Pancreas (tissue), 10 donors: ENCODE measurements at regions not wholly inside any gene's neighbourhood (a gene's known extent, or its start where the extent isn't known, plus 50 kb on each side); places are given as distances from the start of the nearest gene placed in this dataset.

ENCODE experiments used
- ATAC-seq, 4 donors: fragments of 200-7000 bp; cut with Tn5 transposase; one replicate each; pipeline versions ENCODE4 v1.8.0 to v1.9.1; 2020; ENCODE audit warnings: mild to moderate bottlenecking in 4 of 4, moderate library complexity in 4 of 4
- DNase-seq, 6 donors: peaks; one replicate each; pipeline ENCODE4 v3.0.0-alpha.2; 2020
- FAIRE-seq: peaks from 2 replicates; lab custom pipeline; 2012; peaks lifted over from hg19 to GRCh38; lab: Jason Lieb, UNC
- H3K27ac ChIP-seq, 4 donors: fragments of 200-600 bp; sonication (generic); 1 replicate in 3 of 4; 2 replicates in 1 of 4; pipeline versions ENCODE4 v1.5.0 to v1.8.0; 2020
- H3K27me3 ChIP-seq, 4 donors: fragments of 200-600 bp; one replicate each; pipeline ENCODE4 v1.8.0; 2021
- H3K36me3 ChIP-seq, 3 donors: fragments of 200-600 bp; sonication (generic) in 1 of 3; one replicate each; pipeline versions ENCODE4 v1.5.0 to v1.8.0; 2020 to 2021
- H3K4me1 ChIP-seq, 3 donors: fragments of 200-600 bp; one replicate each; pipeline ENCODE4 v1.8.0; 2021
- H3K4me3 ChIP-seq, 4 donors: fragments of 200-600 bp; sonication (generic) in 2 of 4; one replicate each; pipeline versions ENCODE4 v1.5.0 to v1.8.0; 2020 to 2021
- H3K9me3 ChIP-seq, 4 donors: fragments of 200-600 bp; one replicate each; pipeline ENCODE4 v1.8.0; 2021
- WGBS, 2 donors: extraction: QIAGEN DNeasy Blood & Tissue Kit; methylation state at CpG; one replicate each; pipeline ENCODE4 v1.1.7; 2013; 5-methylcytosine and 5-hydroxymethylcytosine counted together
- intact Hi-C, 3 donors: fragments of 100-400 bp; cut with DNase I; formaldehyde crosslinking; loops; one replicate each; pipeline versions ENCODE4 v1.11.1 to v1.14.2; 2022
- TF ChIP-seq, protein P1 (sequence below), 4 donors: fragments of 200-600 bp; sonication (generic) in 3 of 4; IDR thresholded peaks; one replicate each; pipeline versions ENCODE4 v1.5.0 to v1.8.0; 2021; ENCODE audit warnings: antibody characterized with exemption in 4 of 4
- donor health status: healthy with polysubstance abuse.
- donor health status: DM: no; HTN: no; CAD: no; lungs with moderate emphysema.
- donor health status: DM: no; HTN: no; CAD: no.
- donor health status: control.
- donor health status: control.
- donor health status: Bipolar disorder and iron deficiency.
- donor health status: DM: yes; HTN: yes; CAD: no.
- donor health status: DM: no; HTN: no; CAD: no.
- donor health status: DM: no; HTN: no; CAD: no.
- donor health status: DM: yes; HTN: yes; CAD: no.

DNA sequence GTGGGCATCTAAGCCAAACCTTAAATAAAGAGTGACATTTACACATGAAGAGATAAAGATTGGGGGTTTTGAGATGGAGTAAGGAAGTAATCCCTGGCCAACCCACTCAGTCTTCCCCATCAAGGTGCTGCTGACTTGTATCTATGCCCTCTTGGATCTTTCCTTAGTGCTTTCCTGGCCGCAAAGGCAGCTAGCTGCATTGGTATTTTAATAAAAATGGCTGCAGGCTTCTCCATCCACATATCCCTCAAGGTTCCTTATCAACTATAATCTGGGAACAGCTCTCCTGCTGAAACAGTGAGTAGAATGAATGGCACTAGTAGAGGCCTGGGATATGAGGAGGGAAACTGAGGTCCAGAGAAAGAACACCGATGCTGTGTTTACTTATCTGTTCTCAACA lies 122.2 kb upstream of the ANKRD28 start:
- 86 to 92% methylated on average over 2 of the region's 2 CpGs for WGBS, 2 donors
- ATAC-seq = no peak

DNA sequence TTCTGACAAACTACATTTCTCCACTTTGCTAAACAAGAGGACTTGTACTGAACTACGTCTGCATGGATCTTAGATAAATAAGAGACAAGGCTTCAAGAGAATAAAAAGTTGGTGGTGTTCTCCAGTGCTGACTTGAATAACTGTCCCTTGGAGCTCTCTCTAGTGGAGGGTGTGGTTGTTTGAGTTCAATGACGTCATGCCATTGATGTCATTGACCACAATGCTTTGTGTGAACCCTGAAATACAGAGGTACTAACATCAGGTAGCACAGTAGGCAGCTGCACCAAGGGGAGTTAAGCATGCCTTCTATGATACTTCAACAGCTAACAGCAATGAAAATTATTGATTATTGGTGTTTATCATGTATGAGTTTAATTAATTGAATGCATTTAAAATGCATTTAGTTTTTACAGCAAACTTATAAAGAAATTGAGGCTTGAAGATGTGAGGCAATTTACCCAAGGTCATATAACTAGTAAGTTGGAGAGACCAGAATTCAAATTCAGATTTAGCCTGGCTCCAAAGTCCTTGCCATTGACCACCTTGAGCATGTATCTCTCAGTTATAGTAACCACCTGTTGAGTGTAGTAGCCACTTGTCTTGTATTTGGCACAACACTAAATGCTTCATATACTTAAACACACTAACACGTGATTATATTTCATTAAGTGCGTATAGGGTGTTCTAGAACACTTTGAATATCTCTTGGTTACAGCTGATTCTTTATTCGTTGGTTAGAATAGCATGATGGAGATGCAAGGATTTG lies 126.0 kb upstream of the ANKRD28 start:
- Histone ChIP-seq H3K4me3 (no peak overlapping the region), H3K27me3 (no peaks in the 10 kb centered on the region), H3K9me3 (no peaks in the 10 kb centered on the region), H3K4me1 (no peaks in the 10 kb centered on the region), H3K27ac (no peak overlapping the region), H3K36me3 (no peaks in the 10 kb centered on the region)
- intact Hi-C loops = no loop called here
- ATAC-seq = no peak
- WGBS, 2 donors = 84 to 90% methylated on average over 5 of the region's 5 CpGs
- TF ChIP-seq, protein P1, sequence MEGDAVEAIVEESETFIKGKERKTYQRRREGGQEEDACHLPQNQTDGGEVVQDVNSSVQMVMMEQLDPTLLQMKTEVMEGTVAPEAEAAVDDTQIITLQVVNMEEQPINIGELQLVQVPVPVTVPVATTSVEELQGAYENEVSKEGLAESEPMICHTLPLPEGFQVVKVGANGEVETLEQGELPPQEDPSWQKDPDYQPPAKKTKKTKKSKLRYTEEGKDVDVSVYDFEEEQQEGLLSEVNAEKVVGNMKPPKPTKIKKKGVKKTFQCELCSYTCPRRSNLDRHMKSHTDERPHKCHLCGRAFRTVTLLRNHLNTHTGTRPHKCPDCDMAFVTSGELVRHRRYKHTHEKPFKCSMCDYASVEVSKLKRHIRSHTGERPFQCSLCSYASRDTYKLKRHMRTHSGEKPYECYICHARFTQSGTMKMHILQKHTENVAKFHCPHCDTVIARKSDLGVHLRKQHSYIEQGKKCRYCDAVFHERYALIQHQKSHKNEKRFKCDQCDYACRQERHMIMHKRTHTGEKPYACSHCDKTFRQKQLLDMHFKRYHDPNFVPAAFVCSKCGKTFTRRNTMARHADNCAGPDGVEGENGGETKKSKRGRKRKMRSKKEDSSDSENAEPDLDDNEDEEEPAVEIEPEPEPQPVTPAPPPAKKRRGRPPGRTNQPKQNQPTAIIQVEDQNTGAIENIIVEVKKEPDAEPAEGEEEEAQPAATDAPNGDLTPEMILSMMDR (IDR thresholded peaks at IDR 0.05) = no peak
- no peak for FAIRE-seq
- no peak for DNase-seq

More for the DNA sequence above, 122.2 kb upstream of the ANKRD28 start:
- H3K9me3 ChIP-seq = no peaks in the 10 kb centered on the region
- intact Hi-C loops = no loop called here
- no peaks in the 10 kb centered on the region for H3K4me1 ChIP-seq
- no peak for FAIRE-seq
- TF ChIP-seq, protein P1 (IDR thresholded peaks at IDR 0.05) = no peak
- no peak overlapping the region for H3K27ac ChIP-seq
- H3K4me3 ChIP-seq = no peak overlapping the region
- no peaks in the 10 kb centered on the region for H3K36me3 ChIP-seq
- no peaks in the 10 kb centered on the region for H3K27me3 ChIP-seq
- DNase-seq = no peak

DNA sequence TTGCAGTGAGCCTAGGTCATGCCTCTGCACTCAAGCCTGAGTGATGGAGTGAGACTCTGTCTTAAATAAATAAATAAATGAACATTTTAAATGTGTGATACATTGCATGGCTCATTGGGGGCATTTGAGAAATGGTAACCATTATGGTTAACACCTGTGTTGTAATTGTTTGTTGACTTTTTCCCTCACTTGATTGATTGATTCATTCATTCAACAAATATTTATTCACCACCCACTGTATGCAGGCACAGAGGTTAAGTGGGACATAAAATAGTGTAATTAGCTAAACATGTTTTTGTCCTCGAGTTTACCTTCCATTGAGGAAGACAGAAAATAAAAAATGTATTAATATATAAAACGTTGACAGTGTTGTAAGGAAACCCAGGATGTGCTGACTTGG lies 127.1 kb upstream of the ANKRD28 start:
- Histone ChIP-seq H3K36me3 (no peaks in the 10 kb centered on the region), H3K4me1 (no peaks in the 10 kb centered on the region), H3K9me3 (no peaks in the 10 kb centered on the region), H3K4me3 (no peak overlapping the region), H3K27me3 (no peaks in the 10 kb centered on the region), H3K27ac (no peak overlapping the region)
- FAIRE-seq (no peak), DNase-seq (no peak), ATAC-seq (no peak)
- intact Hi-C loops = no loop called here
- WGBS, 2 donors = 33% methylated on average over 2 of the region's 2 CpGs
- TF ChIP-seq, protein P1 (IDR thresholded peaks at IDR 0.05) = no peak

DNA sequence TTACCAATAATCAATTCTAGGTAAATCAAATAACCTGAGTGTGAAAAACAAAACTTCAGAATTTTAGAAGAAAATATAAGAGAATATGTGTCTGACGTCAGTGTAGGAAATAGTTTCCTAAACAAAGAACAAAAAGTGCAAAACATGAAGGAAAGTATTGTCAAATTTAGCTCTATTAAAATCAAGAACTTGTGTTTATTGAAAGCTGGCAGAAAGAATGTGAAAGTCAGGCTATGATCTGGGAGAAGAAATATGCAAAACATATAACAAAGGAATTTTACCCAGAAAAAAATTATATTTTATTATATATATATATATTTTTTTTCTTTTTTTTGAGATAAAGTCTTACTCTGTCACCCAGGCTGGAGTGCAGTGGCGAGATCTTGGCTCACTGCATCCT lies 129.1 kb upstream of the ANKRD28 start:
- no peak overlapping the region for H3K4me3 ChIP-seq
- no peak for FAIRE-seq

DNA sequence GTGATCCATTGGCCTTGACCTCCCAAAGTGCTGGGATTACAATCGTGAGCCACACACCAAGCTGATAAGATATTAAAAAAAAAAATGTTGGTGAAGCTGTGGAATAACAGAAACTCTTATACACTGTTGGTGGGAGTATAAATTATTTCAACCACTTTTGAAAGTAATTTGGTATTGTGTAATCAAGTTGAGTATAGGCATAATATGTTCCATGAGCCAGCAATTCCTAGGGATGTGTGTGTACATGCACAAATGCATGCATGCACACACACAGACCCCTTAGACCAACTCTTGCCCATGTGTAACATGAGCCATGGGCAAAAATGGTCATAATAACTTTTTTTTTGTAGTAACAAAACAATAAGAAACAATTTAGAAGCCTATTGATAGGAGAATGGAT lies 130.2 kb upstream of the ANKRD28 start:
- no peak for ATAC-seq
- intact Hi-C loops = no loop called here
- no peak for DNase-seq
- Histone ChIP-seq H3K36me3 (no peaks in the 10 kb centered on the region), H3K27me3 (no peaks in the 10 kb centered on the region), H3K27ac (no peak overlapping the region), H3K4me1 (no peaks in the 10 kb centered on the region), H3K4me3 (no peak overlapping the region), H3K9me3 (no peaks in the 10 kb centered on the region)
- WGBS, 2 donors = 23 to 24% methylated on average over 1 of the region's 1 CpG
- TF ChIP-seq, protein P1 (IDR thresholded peaks at IDR 0.05) = no peak
- no peak for FAIRE-seq

More for the DNA sequence above, 129.1 kb upstream of the ANKRD28 start:
- H3K4me1 ChIP-seq = no peaks in the 10 kb centered on the region
- DNase-seq (no peak), ATAC-seq (no peak)
- no peaks in the 10 kb centered on the region for H3K9me3 ChIP-seq
- TF ChIP-seq, protein P1 (IDR thresholded peaks at IDR 0.05) = no peak
- H3K36me3 ChIP-seq = no peaks in the 10 kb centered on the region
- WGBS, 2 donors = 88 to 96% methylated on average over 2 of the region's 2 CpGs
- H3K27me3 ChIP-seq = no peaks in the 10 kb centered on the region
- intact Hi-C loops = no loop called here
- no peak overlapping the region for H3K27ac ChIP-seq
